ENCODE measurements at regions not wholly inside any gene's neighbourhood (a gene's known extent, or its start where the extent isn't known, plus 50 kb on each side); places are given as distances from the start of the nearest gene placed in this dataset.

DNA sequence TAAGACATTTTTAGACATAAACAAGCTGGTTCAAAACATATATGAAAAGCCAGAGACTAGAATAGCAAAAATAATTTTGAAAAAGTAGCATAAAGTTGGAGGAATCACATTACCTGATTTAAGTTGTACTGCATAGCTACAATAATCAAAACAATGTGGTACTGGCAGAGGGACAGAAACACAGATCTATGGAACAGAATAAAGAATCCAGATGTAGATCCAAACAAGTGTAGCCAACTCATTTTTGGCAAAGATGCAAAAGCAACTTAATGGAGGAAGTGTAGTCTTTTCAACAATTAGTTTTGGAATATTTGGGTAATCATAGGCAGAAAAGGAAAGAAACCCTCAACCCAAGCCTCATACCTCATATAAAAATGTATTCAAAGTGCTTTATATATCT is 278.7 kb upstream of the ZNF521 start:
- no peak overlapping the region for H3K4me3 ChIP-seq (ENCODE audit: low read depth, low read length)
- DNase-seq (ENCODE audit: low read depth) = no peak
- TF ChIP-seq CTCF (conservative IDR thresholded peaks at IDR 0.05; ENCODE audit: low read depth, low read length) = no peak

DNA sequence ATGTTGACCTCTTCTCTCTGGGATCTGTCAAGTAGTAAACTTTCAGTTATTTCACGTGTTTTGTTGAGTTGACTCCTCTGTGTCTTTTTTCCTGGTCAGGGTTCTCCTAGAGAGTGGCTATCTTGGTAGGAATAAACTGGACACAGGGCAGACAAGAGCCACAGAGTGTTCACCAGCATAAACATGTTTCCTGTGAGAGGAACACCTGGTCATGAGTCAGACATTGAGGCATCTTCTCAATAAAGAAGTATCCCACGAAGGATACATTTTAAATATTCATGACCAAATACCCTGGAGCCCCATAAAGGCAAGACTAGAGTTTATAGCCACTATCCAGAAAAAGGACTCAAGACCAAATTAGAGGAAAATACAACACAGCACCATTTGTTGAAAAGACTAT is 269.7 kb upstream of the ZNF521 start:
- no peak overlapping the region for H3K4me3 ChIP-seq (ENCODE audit: low read depth, low read length)
- no peak for DNase-seq (ENCODE audit: low read depth)
- TF ChIP-seq CTCF (conservative IDR thresholded peaks at IDR 0.05; ENCODE audit: low read depth, low read length) = no peak

GRCh38 chr18:25621144-25621543 is 269.2 kb upstream of the ZNF521 start:
- no peak overlapping the region for H3K4me3 ChIP-seq (ENCODE audit: low read depth, low read length)
- no peak for TF ChIP-seq CTCF (conservative IDR thresholded peaks at IDR 0.05; ENCODE audit: low read depth, low read length)
- no peak for DNase-seq (ENCODE audit: low read depth)

GRCh38 chr18:25614168-25614567 is 262.2 kb upstream of the ZNF521 start:
- no peak for DNase-seq (ENCODE audit: low read depth)
- no peak overlapping the region for H3K4me3 ChIP-seq (ENCODE audit: low read depth, low read length)

GRCh38 chr18:25612466-25612865 is 260.5 kb upstream of the ZNF521 start:
- DNase-seq (ENCODE audit: low read depth) = no peak
- TF ChIP-seq CTCF (conservative IDR thresholded peaks at IDR 0.05; ENCODE audit: low read depth, low read length) = no peak
- H3K4me3 ChIP-seq (ENCODE audit: low read depth, low read length) = no peak overlapping the region

More at GRCh38 chr18:25614168-25614567, 262.2 kb upstream of the ZNF521 start:
- TF ChIP-seq CTCF (conservative IDR thresholded peaks at IDR 0.05; ENCODE audit: low read depth, low read length) = no peak

GRCh38 chr18:25608091-25608490 is 256.1 kb upstream of the ZNF521 start:
- TF ChIP-seq CTCF (conservative IDR thresholded peaks at IDR 0.05; ENCODE audit: low read depth, low read length) = no peak
- no peak overlapping the region for H3K4me3 ChIP-seq (ENCODE audit: low read depth, low read length)
- DNase-seq (ENCODE audit: low read depth) = no peak

GRCh38 chr18:25604894-25605597 is 253.1 kb upstream of the ZNF521 start:
- no peak for DNase-seq (ENCODE audit: low read depth)

More at GRCh38 chr18:25604894-25605597, 253.1 kb upstream of the ZNF521 start:
- TF ChIP-seq CTCF (conservative IDR thresholded peaks at IDR 0.05; ENCODE audit: low read depth, low read length) = no peak
- H3K4me3 ChIP-seq (ENCODE audit: low read depth, low read length) = no peak overlapping the region
